OCI-LY7 (cell line): ENCODE measurements at regions not wholly inside any gene's neighbourhood (a gene's known extent, or its start where the extent isn't known, plus 50 kb on each side); places are given as distances from the start of the nearest gene placed in this dataset.

Source experiments
- BruUV-seq: library from RNA; stranded (reverse); fragments of 400-500 nt; replicated peaks from 2 replicates; lab custom pipeline; 2021; lab: Mats Ljungman, UMichigan
- CTCF ChIA-PET: fragments of 300-600 bp; sonication (Branson Sonifier 250); formaldehyde crosslinking; loops from one replicate; lab custom pipeline; 2022; ENCODE audit warnings: antibody characterized with exemption; ENCODE audit not compliant: unreplicated experiment; lab: Charles Lee
- POLR2A ChIA-PET: fragments of 300-600 bp; sonication (Branson Sonifier 250); formaldehyde crosslinking; loops from one replicate; lab custom pipeline; 2022; ENCODE audit warnings: antibody characterized with exemption; lab: Charles Lee
- DNase-seq: peaks from one replicate; pipeline ENCODE4 v3.0.0-alpha.2; 2015; ENCODE audit warnings: low spot score
- H2AFZ ChIP-seq: fragments of 200-600 bp; sonication (generic), shearing (Covaris generic); 2 replicates; pipeline ENCODE4 v1.6.1; 2014; ENCODE audit warnings: mild to moderate bottlenecking, antibody characterized with exemption, low read length, moderate library complexity
- H3K27ac ChIP-seq: fragments of 200-600 bp; sonication (generic); 2 replicates; pipeline ENCODE4 v1.5.1; 2014; ENCODE audit warnings: mixed run types, low read depth, mild to moderate bottlenecking, moderate library complexity, low read length, inconsistent platforms; ENCODE audit not compliant: poor library complexity, severe bottlenecking
- H3K36me3 ChIP-seq: fragments of 200-600 bp; sonication (generic); 2 replicates; pipeline ENCODE4 v1.6.1; 2014; ENCODE audit warnings: mild to moderate bottlenecking, antibody characterized with exemption, low read length, moderate library complexity, mixed read lengths; ENCODE audit not compliant: insufficient read depth
- H3K4me1 ChIP-seq: fragments of 200-600 bp; sonication (generic); 2 replicates; pipeline ENCODE4 v1.5.1; 2014; ENCODE audit warnings: mild to moderate bottlenecking, low read length; ENCODE audit not compliant: insufficient read depth, poor library complexity, severe bottlenecking
- H3K4me2 ChIP-seq: fragments of 200-600 bp; sonication (generic); 2 replicates; pipeline ENCODE4 v1.6.1; 2014; ENCODE audit warnings: mild to moderate bottlenecking, low read length
- H3K4me3 ChIP-seq: fragments of 200-600 bp; sonication (generic); 2 replicates; pipeline ENCODE4 v1.5.1; 2014; ENCODE audit warnings: mild to moderate bottlenecking, low read depth, low read length; ENCODE audit not compliant: poor library complexity, severe bottlenecking
- H3K79me2 ChIP-seq: fragments of 200-600 bp; sonication (generic); 2 replicates; pipeline ENCODE4 v1.6.1; 2016; ENCODE audit warnings: low read depth, mild to moderate bottlenecking, low read length, moderate library complexity, mixed read lengths; ENCODE audit not compliant: insufficient read depth
- H3K9me2 ChIP-seq: fragments of 200-600 bp; sonication (generic); 2 replicates; pipeline ENCODE4 v1.6.1; 2016; ENCODE audit warnings: mild to moderate bottlenecking, low read length, mixed read lengths; ENCODE audit not compliant: insufficient read depth
- H3K9me3 ChIP-seq: fragments of 200-600 bp; sonication (generic); 2 replicates; pipeline ENCODE4 v1.6.1; 2014; ENCODE audit warnings: mild to moderate bottlenecking, mixed run types, low read length, mixed read lengths
- H4K20me1 ChIP-seq: fragments of 200-600 bp; sonication (generic); 2 replicates; pipeline ENCODE4 v1.6.1; 2014; ENCODE audit warnings: mild to moderate bottlenecking, antibody characterized with exemption, low read length, moderate library complexity, mixed read lengths; ENCODE audit not compliant: insufficient read depth
- EZH2phosphoT487 ChIP-seq: fragments of 200-600 bp; sonication (generic); IDR thresholded peaks from 2 replicates; pipeline ENCODE4 v1.6.1; 2018; ENCODE audit warnings: low read depth, borderline replicate concordance, mild to moderate bottlenecking, mixed run types, antibody characterized with exemption, low read length, moderate library complexity, mixed read lengths
- intact Hi-C: fragments of 100-400 bp; cut with micrococcal nuclease; formaldehyde crosslinking; loops from one replicate; pipeline ENCODE4 v1.10.0; 2022; ENCODE audit not compliant: unreplicated experiment
- TF ChIP-seq, protein P1 (sequence below): fragments of 200-600 bp; sonication (generic); conservative IDR thresholded peaks from 2 replicates; pipeline ENCODE4 v1.5.1; 2014; ENCODE audit warnings: mild to moderate bottlenecking, antibody characterized with exemption, low read length, moderate library complexity, mixed read lengths

DNA sequence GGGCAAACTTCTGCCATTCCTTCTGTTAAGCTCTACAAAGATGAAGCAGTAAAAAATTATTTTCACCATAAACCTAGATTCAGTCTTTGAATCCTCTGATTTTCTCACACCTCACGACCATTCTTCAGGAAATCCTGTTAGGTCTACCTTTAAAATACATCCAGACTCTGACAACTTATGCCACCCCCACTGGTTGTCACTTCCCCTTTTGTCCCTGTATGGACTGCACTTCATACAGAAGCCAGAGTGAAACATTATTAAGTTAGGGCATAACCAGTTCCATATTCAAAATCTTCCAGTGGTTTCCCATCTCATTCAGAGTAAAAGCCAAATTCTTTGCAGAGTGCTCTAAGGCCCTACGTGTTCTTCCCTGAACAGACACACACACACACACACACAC is 499.8 kb downstream of the RASEF start:
- H3K36me3 ChIP-seq = no peaks in the 10 kb centered on the region
- no peaks in the 10 kb centered on the region for H3K9me3 ChIP-seq
- DNase-seq = no peak
- H3K4me2 ChIP-seq = no peak overlapping the region
- POLR2A ChIA-PET = interaction anchor here (0.6 kb wide), 1 partner anchor 965 kb away, joined by 3 read pairs; no protein-coding TSS in a partner anchor
- no peak overlapping the region for H3K4me3 ChIP-seq
- H3K9me2 ChIP-seq = no peaks in the 10 kb centered on the region
- H4K20me1 ChIP-seq = no peaks in the 10 kb centered on the region
- BruUV-seq = no TSS peak
- TF ChIP-seq, protein P1, sequence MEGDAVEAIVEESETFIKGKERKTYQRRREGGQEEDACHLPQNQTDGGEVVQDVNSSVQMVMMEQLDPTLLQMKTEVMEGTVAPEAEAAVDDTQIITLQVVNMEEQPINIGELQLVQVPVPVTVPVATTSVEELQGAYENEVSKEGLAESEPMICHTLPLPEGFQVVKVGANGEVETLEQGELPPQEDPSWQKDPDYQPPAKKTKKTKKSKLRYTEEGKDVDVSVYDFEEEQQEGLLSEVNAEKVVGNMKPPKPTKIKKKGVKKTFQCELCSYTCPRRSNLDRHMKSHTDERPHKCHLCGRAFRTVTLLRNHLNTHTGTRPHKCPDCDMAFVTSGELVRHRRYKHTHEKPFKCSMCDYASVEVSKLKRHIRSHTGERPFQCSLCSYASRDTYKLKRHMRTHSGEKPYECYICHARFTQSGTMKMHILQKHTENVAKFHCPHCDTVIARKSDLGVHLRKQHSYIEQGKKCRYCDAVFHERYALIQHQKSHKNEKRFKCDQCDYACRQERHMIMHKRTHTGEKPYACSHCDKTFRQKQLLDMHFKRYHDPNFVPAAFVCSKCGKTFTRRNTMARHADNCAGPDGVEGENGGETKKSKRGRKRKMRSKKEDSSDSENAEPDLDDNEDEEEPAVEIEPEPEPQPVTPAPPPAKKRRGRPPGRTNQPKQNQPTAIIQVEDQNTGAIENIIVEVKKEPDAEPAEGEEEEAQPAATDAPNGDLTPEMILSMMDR = no peak
- TF ChIP-seq EZH2phosphoT487 = no peak
- H3K4me1 ChIP-seq = no peaks in the 10 kb centered on the region
- no peak overlapping the region for H3K27ac ChIP-seq
- no peak overlapping the region for H2AFZ ChIP-seq
- no peaks in the 10 kb centered on the region for H3K79me2 ChIP-seq
- CTCF ChIA-PET = no interaction called here
- intact Hi-C loops = no loop called here

DNA sequence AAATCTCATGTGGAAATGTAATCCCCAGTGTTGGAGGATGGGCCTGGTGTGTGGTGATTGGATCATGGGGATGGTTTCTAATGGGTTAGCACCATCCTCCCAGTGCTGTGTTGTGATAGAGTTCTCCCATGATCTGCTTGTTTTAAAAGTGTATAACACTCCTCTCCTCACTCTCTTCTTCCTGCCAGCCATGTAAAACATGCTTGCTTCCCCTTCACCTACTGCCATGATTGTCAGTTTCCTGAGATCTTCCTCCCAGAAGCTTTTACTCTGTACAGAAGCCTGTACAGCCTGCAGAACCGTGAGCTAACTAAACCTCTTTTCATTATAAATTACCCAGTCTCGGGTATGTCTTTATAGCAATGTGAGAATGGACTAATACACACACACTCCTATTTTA is 499.1 kb downstream of the RASEF start:
- BruUV-seq = no TSS peak
- no peak for DNase-seq
- CTCF ChIA-PET = no interaction called here
- Histone ChIP-seq H3K4me2 (no peak overlapping the region), H4K20me1 (no peaks in the 10 kb centered on the region), H3K4me1 (no peaks in the 10 kb centered on the region), H3K36me3 (no peaks in the 10 kb centered on the region), H3K79me2 (no peaks in the 10 kb centered on the region), H3K9me3 (no peaks in the 10 kb centered on the region), H3K27ac (no peak overlapping the region), H3K9me2 (no peaks in the 10 kb centered on the region), H3K4me3 (no peak overlapping the region), H2AFZ (no peak overlapping the region)
- TF ChIP-seq, protein P1 = no peak
- TF ChIP-seq EZH2phosphoT487 = no peak
- intact Hi-C loops = no loop called here
- POLR2A ChIA-PET = no interaction called here

DNA sequence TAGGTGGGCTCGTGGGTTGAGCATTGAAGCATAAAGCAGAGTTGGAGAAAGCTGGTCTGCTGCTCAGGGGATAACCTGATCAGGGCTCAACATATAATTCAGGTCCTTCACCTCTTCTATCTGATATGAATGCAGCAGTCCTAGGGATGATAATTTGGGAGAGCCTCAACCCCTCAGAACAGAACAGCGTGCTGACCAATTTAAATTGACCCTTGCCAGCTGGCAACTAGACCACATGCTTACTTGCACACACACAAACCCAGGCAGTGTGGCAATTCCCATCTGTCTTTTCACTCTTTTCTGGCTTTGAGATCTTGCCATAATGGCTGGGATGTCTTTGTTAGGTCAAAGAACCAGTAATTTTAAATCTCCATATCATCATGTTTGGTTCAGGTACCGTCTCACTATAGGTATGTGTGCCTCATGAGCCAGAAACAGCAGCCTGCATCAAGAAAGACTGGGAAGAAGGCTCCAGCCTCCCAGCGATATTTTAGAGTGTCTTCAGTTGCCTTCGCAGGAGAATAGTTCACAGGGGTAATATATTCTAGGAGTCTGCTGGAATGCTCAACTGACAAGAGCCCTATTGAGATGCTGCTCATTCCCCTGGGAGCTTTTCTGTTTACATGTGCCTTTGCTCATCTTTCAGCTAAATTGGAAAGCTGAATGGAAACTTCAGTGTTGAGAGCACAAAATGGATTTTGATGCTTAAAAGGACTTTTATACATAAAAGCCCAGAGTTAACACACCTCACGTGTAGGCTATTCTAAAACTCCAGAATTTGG is 497.6 kb downstream of the RASEF start:
- ChIA-PET CTCF (no interaction called here), POLR2A (no interaction called here)
- BruUV-seq = no TSS peak
- no peaks in the 10 kb centered on the region for H3K36me3 ChIP-seq
- H3K4me1 ChIP-seq = no peaks in the 10 kb centered on the region
- no peak overlapping the region for H3K4me3 ChIP-seq
- H4K20me1 ChIP-seq = no peaks in the 10 kb centered on the region
- no peaks in the 10 kb centered on the region for H3K9me2 ChIP-seq
- H3K27ac ChIP-seq = no peak overlapping the region
- DNase-seq = no peak
- no peaks in the 10 kb centered on the region for H3K9me3 ChIP-seq
- TF ChIP-seq, protein P1 = no peak
- TF ChIP-seq EZH2phosphoT487 = no peak
- no peaks in the 10 kb centered on the region for H3K79me2 ChIP-seq
- no peak overlapping the region for H2AFZ ChIP-seq
- no peak overlapping the region for H3K4me2 ChIP-seq
- intact Hi-C loops = no loop called here
